NCI-H82 (cell line): ENCODE measurements at regions not wholly inside any gene's neighbourhood (a gene's known extent, or its start where the extent isn't known, plus 50 kb on each side); places are given as distances from the start of the nearest gene placed in this dataset.
"Not testable (repeated sequence)": the region's sequence is repeated elsewhere in the genome, so short reads cannot be mapped to it uniquely, and the experiment has no call there.

Source experiments
- DNase-seq: peaks from one replicate; lab custom pipeline; 2025; lab: John Stamatoyannopoulos, UW

DNA sequence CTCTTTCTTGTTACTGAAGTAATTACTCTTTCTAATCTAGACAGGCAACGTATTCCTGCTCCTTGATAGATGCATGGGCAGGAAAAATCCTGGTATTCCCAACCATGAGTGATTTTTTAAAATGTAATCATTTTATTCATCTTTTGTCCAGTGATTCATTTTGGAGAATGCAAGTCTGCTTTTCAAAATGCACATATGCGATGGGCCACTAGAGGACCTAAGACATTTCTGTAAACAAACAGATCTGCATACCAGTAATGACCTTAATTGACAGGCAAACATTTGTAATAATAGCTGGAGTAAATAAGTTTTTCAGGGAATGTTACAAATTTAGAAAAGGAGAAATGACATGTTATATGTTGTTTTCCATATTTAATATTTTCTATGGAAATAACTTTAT is 1167.6 kb downstream of the JRKL start:
- peak; percentile 7 for DNase-seq

- DNase-seq, result no peak
Measured at GRCh38 chr11:97567801-97568200, 1178.0 kb downstream of the JRKL start.

DNA sequence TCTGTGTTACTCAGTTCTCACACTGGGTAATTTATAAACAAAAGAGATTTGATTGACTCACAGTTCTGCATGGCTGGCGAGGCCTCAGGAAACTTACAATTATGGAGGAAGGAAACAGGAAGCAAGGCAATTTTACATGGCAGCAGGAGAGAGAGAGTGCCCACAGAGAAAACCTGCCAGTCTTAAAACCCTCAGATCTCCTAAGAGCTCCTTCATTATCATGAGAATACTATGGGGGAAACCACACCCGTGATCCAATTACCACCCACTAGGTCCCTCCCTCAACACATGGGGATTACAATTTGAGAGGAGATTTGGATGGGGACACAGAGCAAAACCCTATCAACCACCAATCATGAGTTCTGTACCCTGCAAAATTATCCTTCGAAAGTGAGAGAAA is 1180.8 kb downstream of the JRKL start:
- peak; percentile 9 for DNase-seq

DNA sequence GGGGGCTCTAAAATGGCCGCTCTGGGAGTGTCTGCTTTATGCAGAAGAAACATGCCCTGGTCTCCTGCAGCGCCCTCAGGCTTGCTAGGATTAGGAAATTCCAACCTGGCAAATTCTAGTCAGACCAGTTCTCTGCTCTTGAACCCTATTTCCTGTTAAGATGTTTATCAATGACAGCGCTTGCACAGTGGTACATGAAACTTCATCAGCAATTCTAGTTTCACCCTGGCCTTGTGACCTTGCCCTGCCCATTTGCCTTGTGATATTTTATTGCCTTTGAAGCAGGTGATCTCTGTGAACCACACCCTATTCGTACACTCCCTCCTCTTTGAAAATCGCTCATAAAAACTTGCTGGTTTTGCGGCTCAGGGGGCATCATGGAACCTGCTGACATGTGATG is 1184.0 kb downstream of the JRKL start:
- not testable (repeated sequence) for DNase-seq

DNA sequence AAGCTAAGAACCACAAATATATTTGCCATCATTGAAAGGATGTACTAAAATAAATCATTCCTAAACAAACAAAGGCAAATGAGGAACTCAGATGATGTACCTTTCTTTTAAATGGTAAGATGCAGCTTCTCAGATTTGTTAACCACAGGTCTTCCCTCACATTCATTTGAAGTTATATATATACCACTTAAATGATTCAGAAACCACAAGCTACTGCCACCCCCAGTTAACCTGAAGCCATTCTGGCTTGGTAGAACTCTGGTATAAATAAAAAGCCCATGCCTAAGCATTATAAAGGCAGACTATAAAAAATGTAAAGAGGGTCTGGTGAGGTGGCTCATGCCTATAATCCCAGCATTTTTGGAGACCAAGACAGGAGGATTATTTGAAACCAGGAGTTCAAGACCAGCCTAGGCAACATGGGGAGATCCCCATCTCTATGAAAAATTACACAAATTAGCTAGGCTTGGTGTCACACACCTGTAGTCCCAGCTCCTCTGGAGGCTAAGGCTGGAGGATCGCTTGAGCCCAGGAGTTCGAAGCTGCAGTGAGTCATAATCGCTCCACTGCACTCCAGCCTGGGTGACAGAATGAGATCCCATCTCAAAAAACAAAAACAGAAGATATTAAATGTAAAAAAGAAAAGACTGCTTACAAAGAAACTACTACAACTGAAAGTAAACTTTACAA is 1185.3 kb downstream of the JRKL start:
- DNase-seq, result no peak

DNA sequence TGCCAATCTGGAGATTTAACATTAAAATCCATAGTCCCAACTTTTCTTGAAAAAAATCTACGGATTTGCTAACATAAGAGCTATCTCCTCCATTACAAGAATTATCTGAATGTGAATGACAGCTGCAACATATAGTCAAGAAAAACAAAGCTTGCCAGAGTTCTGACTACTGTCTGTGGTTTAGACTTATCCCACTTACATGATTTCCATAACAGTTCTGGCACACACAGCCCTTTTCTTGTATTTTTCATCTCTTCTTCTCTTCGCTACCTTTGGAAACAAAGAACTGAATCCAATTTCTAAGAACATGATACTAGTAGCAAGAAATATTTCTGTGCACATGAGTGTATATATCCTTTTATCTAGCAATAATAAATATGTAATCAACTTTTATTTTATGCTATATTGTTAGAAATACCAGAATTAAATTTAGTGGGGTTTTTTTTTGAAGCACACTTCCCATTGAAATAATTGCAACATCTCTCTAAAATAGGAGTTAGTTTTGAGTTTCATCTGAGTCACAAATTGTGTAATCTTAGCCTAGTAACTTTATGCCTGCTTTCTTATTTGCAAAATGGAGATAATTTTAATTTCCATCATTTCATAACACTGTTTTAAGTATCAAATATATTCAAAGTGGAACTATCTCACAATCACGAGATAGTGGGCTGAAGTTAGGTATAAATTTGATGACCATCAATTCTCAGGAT is 1217.6 kb downstream of the JRKL start:
- DNase-seq, result no peak

- DNase-seq, result peak; percentile 2
Measured at GRCh38 chr11:97610000-97610399, 1220.2 kb downstream of the JRKL start.

DNA sequence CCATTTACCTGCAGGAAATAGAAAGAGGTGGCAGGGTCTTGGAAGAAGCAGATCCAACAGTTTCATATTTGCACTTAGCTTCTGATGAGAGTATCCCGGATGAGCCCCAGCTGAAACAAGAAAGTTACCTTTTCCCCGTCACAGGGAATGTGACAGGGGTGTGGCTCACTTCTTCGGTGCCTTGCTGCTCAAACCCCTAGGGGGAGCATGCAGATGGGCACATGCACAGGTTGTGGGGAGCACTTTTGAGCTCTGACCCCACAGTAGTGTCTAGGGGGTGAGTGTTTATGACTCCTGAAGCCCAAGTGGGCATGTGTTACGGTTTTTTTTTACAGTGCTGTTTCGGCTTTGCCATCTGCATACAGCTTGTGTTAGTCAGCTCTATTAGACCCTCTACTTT is 1221.0 kb downstream of the JRKL start:
- no peak for DNase-seq

- no peak for DNase-seq
Measured at GRCh38 chr11:97611345-97611744, 1221.5 kb downstream of the JRKL start.

DNA sequence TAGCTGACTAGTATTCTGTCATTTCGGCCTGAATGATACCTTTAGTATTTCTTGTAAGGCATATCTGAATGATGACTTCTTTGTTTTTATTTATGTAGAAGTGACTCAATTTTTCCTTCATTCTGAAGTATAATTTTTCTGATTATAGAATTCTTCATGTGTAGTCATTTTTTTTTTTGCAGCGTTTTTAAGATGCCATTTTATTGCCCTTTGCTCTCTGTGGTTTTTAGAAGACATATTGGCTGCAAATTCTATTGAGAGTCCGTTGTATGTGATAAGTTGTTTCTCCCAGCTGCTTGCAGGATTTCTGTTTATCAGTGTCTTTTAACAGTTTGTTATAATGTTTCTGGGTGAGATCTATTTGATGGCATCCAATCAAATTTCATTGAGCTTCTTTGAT is 1224.8 kb downstream of the JRKL start:
- no peak for DNase-seq

DNA sequence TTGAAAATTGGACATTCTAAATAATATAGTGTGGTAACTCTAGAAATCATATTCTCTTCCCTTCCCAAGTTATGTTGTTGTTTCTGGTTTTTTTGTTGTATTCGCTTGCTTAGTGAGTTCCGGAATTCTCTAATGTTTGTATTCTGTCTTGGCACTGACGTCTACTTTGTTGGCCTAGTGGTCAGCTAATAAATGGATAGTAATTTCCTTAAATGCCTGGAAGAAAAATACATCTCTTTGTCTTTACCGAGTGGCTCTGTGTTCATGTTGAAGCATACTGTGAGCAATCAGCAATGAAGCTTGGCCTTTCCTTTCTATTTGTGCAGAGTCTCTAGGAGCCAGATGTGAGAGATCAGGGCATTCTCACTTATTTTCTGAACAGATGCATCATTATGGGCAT is 1225.7 kb downstream of the JRKL start:
- DNase-seq, result no peak

DNA sequence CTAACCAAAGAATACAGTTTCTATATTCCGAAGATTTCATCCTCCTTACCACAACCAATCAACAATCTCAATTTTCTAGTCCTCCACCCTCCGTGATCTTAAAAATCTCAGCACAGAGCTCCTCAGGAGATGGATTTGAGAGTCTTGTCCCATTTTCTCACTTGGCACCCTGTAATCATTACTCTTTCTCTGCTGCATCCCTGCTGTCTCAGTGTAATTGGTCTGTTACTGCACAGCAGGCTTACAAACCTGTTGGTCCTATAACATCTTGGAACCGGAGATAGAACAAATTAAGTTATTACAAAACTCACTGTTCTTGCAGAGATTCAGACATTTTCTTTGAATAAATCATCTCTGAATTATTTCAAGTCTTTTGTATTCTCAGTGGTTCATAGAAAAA is 1227.2 kb downstream of the JRKL start:
- DNase-seq, result no peak

DNA sequence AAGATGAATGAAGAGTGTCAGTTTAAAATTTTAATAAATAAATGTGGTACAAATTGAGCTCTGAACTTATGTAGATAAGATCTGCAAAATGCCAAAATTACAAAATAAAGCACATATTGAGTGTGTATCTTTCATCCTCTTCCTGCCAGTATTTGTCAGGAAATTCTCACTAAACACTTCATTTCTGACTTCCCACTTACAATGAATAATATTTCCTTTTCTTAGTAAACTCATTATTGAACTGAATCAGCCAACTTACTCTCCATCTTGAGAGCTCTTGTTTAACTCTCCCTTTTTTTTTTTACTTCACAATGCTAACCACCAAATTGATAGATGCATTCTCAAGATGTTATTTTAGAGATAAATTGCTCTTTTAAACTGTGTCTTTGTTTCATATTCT is 1230.2 kb downstream of the JRKL start:
- DNase-seq, result no peak

DNA sequence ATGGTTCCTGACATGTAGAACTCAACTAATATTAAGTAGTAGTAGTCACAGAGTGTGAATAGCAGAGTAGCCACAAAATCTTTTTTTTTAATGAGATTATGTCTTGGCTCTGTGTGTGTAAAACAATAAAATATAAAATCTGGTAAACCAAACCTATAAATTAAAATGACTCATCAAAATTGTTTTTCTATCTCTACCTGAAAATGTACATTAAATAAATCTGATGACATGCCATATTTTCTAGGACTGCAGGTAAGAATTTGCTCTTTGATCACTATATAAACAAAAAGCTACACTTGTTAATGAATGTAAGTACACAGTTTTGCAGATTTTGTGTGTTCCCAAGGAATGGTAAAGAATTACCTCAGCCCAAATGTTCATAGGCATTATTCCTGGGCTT is 1231.5 kb downstream of the JRKL start:
- no peak for DNase-seq

DNA sequence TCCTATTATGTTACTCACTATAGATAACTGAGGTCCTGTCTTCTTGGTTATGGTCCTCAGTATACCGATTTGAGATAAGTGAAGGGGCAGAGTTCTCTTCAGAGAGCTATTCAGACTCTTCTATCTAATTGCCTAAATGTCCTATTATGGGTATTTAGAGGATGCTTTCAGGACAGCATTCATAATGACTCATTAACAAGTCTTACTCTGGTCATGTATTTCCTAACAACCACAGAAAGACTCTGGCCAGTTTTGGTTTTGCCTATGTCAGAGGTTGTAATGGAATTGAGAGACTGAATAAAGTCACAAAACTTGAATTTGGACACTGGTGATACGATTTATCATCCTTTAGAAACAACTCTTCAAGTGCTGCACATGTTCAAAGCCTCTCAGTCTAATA is 1233.0 kb downstream of the JRKL start:
- DNase-seq, result no peak

DNA sequence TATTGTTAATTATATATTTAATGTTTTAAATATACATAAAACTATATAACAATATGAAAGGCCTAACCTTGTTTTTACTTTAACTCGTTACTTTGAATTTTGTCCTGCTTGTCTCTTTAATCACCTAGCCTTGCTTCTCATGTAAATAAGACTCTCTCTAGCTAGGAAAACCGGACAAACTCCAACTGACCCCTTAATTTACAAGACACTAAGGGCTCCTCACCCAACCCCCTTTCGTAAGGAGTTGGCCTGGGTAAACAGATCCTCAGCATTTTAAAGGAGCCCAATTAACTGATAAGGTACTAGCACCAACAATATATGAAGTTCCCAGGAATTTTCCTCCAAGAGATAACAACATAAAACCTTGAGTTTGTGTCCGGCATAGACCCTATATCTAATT is 1246.9 kb downstream of the JRKL start:
- not testable (repeated sequence) for DNase-seq

GRCh38 chr11:97637701-97638100 is 1247.9 kb downstream of the JRKL start:
- DNase-seq, result no peak

DNA sequence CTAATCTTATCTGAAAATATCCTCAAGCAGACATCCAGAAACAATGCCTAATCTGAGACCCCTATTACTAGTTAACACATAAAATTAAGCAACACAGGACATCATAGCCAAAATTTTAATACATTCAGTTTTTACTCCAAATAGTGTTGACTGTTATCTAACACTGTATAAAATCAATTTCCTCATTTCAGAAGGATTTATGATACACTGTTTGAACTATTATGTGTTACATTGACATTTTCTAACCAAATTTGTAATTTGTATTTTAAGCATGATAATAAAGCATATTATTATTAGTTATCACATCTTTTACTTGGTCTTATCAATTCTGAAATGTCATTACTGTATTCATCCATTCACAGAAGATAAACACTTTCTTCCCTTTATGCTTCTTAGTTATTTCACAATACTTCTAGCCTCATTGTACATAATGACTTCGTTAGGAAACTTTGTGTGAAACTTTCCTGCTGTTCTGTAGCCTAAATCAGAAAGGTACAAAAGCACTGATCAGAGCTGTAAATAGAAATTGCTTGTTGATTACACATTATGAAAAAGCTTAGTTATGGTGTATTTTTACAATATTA is 1248.9 kb downstream of the JRKL start:
- no peak for DNase-seq

DNA sequence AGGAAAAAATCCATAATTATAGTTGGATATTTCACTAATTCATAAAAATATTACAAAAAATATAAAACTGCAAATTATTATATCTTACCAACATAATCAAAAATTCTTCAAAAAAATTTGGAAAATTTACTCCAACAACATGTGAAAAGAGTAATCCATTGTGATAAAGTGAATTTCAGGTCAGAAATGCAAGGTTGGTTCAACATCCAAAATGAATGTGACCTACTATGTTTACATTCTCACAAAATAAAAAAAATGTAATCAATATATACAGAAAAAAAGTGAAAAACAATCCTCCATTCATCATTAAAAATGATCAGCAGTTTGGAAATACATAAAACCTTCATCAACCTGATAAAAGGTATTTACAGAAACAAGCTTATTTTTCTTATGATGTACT is 1252.2 kb downstream of the JRKL start:
- no peak for DNase-seq

DNA sequence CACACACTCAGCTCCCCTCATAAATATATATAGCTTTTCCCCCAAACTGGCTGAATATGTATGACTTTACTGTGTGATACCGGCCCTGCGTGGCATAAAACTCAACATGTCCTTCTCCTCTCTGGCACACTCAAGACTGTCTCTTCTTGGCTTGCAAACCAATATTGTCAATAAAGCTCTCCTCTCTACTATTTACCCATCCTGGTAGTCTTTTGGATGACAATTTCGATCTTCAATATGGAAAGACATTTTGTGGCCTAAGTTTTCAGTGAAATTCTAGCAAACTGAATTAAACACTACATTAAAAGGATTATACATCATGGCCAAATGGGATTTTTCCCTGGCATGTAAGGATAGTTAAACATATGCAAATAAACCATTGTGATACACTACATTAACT is 1255.9 kb downstream of the JRKL start:
- DNase-seq, result no peak

DNA sequence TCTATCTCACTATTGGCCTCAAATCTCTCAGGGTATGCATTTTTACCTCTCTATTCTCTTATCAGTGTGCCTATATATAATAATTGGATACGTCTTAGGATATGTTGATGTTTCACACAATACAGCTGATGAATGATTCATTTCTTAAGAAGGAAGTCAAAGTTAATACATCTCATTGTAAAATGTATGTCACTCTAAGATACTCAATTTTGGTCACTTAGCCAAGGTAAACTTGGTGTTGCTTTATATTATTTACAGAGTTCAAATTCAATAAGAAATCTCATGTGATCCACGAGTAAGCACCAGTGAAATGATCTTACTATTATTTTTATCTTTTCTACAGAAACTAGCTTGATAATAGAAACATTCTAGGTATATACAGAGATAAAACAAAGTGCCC is 1266.5 kb downstream of the JRKL start:
- no peak for DNase-seq

- DNase-seq, result no peak
Measured at GRCh38 chr11:97657852-97658251, 1268.0 kb downstream of the JRKL start.

- DNase-seq, result no peak
Measured at GRCh38 chr11:97667057-97667456, 1277.2 kb downstream of the JRKL start.

DNA sequence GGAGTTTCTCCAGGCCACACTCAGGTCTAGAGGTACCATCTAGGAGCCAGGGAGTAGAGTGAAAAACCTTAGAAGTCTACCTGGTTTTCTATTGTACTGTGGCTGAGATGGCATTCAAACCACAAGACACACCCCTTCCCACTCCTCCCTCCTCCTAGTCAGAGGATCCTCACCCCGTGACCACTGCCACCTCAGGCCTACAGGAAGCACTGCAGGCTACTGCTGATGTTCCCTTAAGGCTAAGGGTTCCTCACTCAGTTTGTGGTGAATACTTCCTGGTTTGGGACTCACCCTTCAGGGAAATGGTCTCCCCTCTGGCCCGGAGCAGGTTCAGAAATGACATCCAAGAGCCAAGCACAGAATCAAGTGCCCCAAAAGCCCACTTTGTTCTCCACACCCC is 1293.9 kb downstream of the JRKL start:
- DNase-seq, result peak; percentile 15
